ENCODE measurements at regions not wholly inside any gene's neighbourhood (a gene's known extent, or its start where the extent isn't known, plus 50 kb on each side); places are given as distances from the start of the nearest gene placed in this dataset.

DNA sequence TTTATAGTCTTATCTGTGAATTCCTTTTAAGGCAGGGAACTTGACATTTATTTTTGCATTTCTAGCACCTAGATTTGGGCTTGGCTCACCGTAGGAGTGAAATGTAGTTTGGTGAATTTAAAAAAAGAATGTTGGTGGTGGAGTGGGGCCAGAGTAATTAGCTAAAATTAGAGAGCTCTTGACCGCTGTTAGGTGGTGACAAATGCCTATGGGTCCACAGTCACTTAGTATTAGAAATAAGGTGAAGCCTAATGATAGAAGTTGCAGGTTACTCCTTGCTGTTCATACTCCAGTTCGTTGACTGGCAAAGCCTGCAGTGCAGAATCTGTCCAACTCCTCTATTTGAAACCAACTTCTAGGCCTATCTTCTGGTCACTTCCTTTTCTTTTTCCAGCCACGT lies 318.8 kb upstream of the NRIP1 start:
- no peak overlapping the region for H2BK20ac ChIP-seq (ENCODE audit: low read depth, low read length, poor library complexity, severe bottlenecking)
- H3K9me3 ChIP-seq (ENCODE audit: control insufficient read depth, low read depth, low read length), result no peaks in the 10 kb centered on the region
- H3K4me3 Mint-ChIP-seq, result no peak overlapping the region
- H3K27me3 ChIP-seq (ENCODE audit: insufficient read depth, low read length), result no peaks in the 10 kb centered on the region
- H3K9ac ChIP-seq (ENCODE audit: extremely low read depth, insufficient read length, low read length), result no peak overlapping the region
- H3K23me2 ChIP-seq (ENCODE audit: insufficient read length, low read depth, low read length, poor library complexity, severe bottlenecking), result no peaks in the 10 kb centered on the region
- no peaks in the 10 kb centered on the region; the same call in 1 of the 2 replicates for H3K27me3 Mint-ChIP-seq (ENCODE audit: low read depth)
- H3T11ph ChIP-seq (ENCODE audit: low read length), result no peak overlapping the region
- H3K27ac ChIP-seq (ENCODE audit: insufficient read length, low read depth, low read length), result no peak overlapping the region
- H3K79me2 ChIP-seq (ENCODE audit: insufficient read depth, low read length), result no peaks in the 10 kb centered on the region
- no CpG with 5 or more reads among the region's 4 CpGs for WGBS (ENCODE audit: extremely low coverage, insufficient read length, low lambda C conversion rate)
- H3K14ac ChIP-seq (ENCODE audit: insufficient read depth, low read length), result no peak overlapping the region
- peaks cover 2 to 13% (median 6%) of the 10 kb centered on the region in 3 experiments; a peak in 6 of 7 replicates for H3K36me3 Mint-ChIP-seq (ENCODE audit: insufficient read depth in 1 of 3, low read depth in 3 of 3)
- TF ChIP-seq CTCF (conservative IDR thresholded peaks at IDR 0.05), result no peak
- H3K23ac ChIP-seq (ENCODE audit: insufficient read length, low read depth, low read length), result no peak overlapping the region
- H3K4me2 ChIP-seq (ENCODE audit: insufficient read depth, insufficient read length, low read length), result no peak overlapping the region
- H2BK5ac ChIP-seq (ENCODE audit: insufficient read length, low read length), result no peak overlapping the region
- no peak overlapping the region for H2BK12ac ChIP-seq (ENCODE audit: insufficient read length, low read depth, low read length)
- H2BK15ac ChIP-seq (ENCODE audit: low read depth, low read length), result no peak overlapping the region
- no peak overlapping the region for H3K56ac ChIP-seq (ENCODE audit: insufficient read length, low read depth, low read length)
- no peak overlapping the region for H3K27ac Mint-ChIP-seq
- no peak overlapping the region for H2AK5ac ChIP-seq (ENCODE audit: insufficient read length, low read length)
- H4K5ac ChIP-seq (ENCODE audit: insufficient read length, low read depth, low read length), result no peak overlapping the region
- no peaks in the 10 kb centered on the region for H3K4me1 ChIP-seq (ENCODE audit: insufficient read depth, low read length)
- H3K79me1 ChIP-seq (ENCODE audit: insufficient read depth, low read depth, low read length, poor library complexity, severe bottlenecking), result no peaks in the 10 kb centered on the region
- no peak overlapping the region for H4K8ac ChIP-seq (replicated peaks; ENCODE audit: insufficient read length, low read depth, low read length)
- no peak overlapping the region for H3K18ac ChIP-seq (ENCODE audit: insufficient read length, low read depth, low read length)
- no peak overlapping the region for H2BK120ac ChIP-seq (ENCODE audit: low read depth, low read length, poor library complexity, severe bottlenecking)
- H4K20me1 ChIP-seq (ENCODE audit: control insufficient read depth, insufficient read depth, insufficient read length), result no peaks in the 10 kb centered on the region
- H2AFZ ChIP-seq (ENCODE audit: low read length), result no peak overlapping the region
- H4K91ac ChIP-seq (ENCODE audit: insufficient read length, low read depth, low read length), result no peak overlapping the region
- H3K9me3 Mint-ChIP-seq, result peaks cover 4 to 14% of the 10 kb centered on the region in 2 experiments
- DNase-seq, result no peak
- no peak overlapping the region for H3K4ac ChIP-seq (ENCODE audit: low read depth, low read length)
- no peaks in the 10 kb centered on the region for H3K4me1 Mint-ChIP-seq
